Stimulated activated CD8-positive, alpha-beta memory T cell treated with anti-CD3 and anti-CD28 coated beads, Interleukin-12 subunit alpha, Interleukin-12 subunit beta, amount 100 ng/mL, for 24 hours (primary cell): ENCODE measurements at regions not wholly inside any gene's neighbourhood (a gene's known extent, or its start where the extent isn't known, plus 50 kb on each side); places are given as distances from the start of the nearest gene placed in this dataset.

Source experiments
- DNase-seq: peaks from one replicate; pipeline ENCODE4 v3.0.0-alpha.2; 2020; ENCODE audit errors: extremely low read depth

- DNase-seq, result no peak
Measured at GRCh38 chr15:37870711-37871110, 63.7 kb upstream of the TMCO5A start.

DNA sequence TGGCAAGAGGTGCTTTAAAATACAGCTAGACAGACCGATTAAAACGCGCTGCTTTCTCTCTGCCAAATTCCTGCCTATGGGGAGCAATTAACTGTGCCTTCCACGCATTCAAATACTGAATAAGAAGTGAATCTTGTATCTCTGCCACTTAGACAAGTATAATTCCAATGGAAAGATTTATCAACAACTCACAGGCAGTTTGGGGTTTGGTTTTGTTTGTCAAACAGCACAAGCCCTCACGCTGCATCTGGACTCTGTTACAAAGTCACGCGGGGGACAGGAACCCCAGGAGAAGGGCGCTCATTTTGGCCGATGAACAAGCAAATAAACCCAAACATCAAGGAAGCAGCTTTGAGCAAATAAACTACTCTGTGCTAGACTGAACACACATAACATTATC is 61.8 kb upstream of the TMCO5A start:
- DNase-seq, result no peak

GRCh38 chr15:37873336-37873735 is 61.1 kb upstream of the TMCO5A start:
- DNase-seq, result no peak

- no peak for DNase-seq
Measured at GRCh38 chr15:37876900-37877299, 57.5 kb upstream of the TMCO5A start.

DNA sequence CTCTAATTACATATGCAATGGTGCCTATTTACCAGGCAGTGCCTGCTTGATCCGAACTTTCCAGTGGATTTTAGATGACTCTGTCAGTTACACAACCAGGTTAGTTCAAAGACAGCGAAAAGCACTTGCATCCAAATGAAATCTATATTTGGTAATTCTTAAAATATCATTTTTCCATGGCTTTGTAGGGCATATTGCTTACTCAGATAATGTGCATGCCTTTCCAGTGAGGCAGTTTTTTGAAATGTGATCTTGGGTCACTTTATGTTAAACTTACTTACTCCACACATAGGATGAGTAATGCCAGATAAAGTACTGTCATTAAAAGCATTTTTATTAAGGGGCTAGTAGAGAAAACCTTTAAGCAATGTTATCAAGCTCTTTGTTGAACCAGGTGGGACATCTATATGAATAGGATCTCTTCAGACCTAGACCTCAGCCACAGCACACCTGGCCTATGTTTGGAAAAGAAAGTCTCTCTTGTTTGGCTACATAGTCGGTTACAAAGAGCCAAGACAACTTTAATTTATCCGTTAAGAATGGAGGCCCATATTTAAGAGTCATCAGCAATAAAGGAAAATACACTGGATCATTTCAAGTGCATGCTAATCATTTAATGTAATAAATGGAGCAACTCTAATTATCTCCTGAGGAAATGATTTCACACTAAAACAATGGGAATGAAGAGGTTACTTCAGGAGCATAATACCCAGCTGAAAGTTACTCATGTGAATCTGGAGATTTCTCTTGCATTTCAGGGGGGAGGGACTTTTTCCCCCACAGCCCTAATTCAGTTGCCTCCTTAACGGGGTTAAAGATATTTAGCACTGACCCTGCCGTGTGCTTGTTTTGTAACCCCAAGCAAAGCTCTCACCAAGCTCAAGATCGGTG is 56.3 kb upstream of the TMCO5A start:
- no peak for DNase-seq

GRCh38 chr15:37880009-37880834 is 54.2 kb upstream of the TMCO5A start:
- no peak for DNase-seq

DNA sequence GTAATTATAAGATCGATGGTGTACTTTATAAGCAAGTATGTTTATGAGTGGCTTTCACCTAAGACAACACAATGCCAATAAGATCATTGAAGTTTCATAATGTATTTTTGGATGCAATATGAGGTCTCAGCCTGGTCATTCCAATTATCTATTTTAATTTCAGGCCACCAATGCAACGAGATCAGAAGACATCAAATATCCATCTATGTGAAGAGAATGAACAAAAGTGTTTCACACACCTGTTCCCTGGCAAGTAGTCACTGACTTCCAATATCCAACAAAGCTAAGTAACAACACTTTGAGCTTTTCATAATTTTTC is 53.6 kb upstream of the TMCO5A start:
- no peak for DNase-seq

GRCh38 chr15:37881237-37882013 is 53.0 kb upstream of the TMCO5A start:
- no peak for DNase-seq

DNA sequence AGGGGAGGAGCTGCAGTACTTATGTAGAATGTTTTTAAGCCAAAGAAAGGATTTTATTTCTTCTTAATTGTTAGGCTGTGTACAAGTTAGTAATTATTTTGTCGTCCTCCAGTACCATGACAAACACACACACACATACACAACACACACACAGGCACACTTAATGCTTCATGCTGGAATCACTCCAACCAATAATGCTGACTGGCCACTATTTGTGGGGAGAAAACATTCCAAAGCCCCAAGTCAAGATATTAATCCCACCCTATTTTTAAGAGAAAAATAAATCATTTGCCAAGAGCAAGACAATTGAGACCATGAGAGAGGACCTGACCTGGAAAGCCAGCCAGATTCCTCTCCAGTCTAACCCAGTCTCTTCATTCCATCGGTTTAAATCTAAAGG is 51.8 kb upstream of the TMCO5A start:
- DNase-seq, result no peak
